Bronchial epithelial cell (primary cell): ENCODE measurements at regions not wholly inside any gene's neighbourhood (a gene's known extent, or its start where the extent isn't known, plus 50 kb on each side); places are given as distances from the start of the nearest gene placed in this dataset.
A peak's percentile ranks its signal among the peaks of the same experiment; 100 is the strongest.

ENCODE experiments used
- DNase-seq: peaks from one replicate; pipeline ENCODE4 v3.0.0-alpha.2; 2010; ENCODE audit warnings: low read depth
- FAIRE-seq: peaks from 2 replicates; lab custom pipeline; 2011; peaks lifted over from hg19 to GRCh38; lab: Jason Lieb, UNC
- H3K27me3 ChIP-seq: 2 replicates; pipeline ENCODE4 v1.5.1; 2011; ENCODE audit warnings: low read length; ENCODE audit not compliant: control insufficient read depth, insufficient read depth
- H3K36me3 ChIP-seq: 2 replicates; pipeline ENCODE4 v1.5.1; 2011; ENCODE audit warnings: low read length; ENCODE audit not compliant: control insufficient read depth, insufficient read depth
- H3K4me3 ChIP-seq: 2 replicates; pipeline ENCODE4 v1.5.1; 2011; ENCODE audit warnings: mild to moderate bottlenecking, low read depth, low read length, control low read depth
- TF ChIP-seq, protein P1 (sequence below): IDR thresholded peaks from 2 replicates; pipeline ENCODE4 v1.5.1; 2011; ENCODE audit warnings: mild to moderate bottlenecking, moderate library complexity, low read length, control low read depth, inconsistent platforms; ENCODE audit not compliant: insufficient read depth, severe bottlenecking

DNA sequence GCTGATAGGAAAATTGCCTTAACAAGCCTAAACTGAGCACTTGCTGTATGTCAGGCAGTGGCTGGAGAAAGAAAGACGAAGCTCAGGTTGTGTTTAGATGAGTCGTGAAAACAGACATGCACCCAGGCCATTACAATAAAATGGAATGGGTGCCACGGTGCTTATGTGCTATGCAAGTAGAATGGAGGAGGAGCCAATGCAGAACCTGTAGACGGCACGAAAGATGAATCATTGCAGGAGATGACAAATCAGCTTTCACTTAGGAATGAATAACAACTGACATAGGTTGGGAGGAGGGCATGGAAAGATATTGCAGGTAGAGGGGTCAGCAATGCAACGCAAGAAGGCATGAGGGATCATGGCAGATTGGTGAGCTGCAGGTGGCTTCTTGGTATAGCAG is 61.2 kb upstream of the ARHGAP21 start:
- Histone ChIP-seq H3K4me3 (no peak overlapping the region), H3K27me3 (no peaks in the 10 kb centered on the region), H3K36me3 (no peaks in the 10 kb centered on the region)
- DNase-seq (peak; percentile 62), FAIRE-seq (no peak)
- TF ChIP-seq, protein P1, sequence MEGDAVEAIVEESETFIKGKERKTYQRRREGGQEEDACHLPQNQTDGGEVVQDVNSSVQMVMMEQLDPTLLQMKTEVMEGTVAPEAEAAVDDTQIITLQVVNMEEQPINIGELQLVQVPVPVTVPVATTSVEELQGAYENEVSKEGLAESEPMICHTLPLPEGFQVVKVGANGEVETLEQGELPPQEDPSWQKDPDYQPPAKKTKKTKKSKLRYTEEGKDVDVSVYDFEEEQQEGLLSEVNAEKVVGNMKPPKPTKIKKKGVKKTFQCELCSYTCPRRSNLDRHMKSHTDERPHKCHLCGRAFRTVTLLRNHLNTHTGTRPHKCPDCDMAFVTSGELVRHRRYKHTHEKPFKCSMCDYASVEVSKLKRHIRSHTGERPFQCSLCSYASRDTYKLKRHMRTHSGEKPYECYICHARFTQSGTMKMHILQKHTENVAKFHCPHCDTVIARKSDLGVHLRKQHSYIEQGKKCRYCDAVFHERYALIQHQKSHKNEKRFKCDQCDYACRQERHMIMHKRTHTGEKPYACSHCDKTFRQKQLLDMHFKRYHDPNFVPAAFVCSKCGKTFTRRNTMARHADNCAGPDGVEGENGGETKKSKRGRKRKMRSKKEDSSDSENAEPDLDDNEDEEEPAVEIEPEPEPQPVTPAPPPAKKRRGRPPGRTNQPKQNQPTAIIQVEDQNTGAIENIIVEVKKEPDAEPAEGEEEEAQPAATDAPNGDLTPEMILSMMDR = no peak

DNA sequence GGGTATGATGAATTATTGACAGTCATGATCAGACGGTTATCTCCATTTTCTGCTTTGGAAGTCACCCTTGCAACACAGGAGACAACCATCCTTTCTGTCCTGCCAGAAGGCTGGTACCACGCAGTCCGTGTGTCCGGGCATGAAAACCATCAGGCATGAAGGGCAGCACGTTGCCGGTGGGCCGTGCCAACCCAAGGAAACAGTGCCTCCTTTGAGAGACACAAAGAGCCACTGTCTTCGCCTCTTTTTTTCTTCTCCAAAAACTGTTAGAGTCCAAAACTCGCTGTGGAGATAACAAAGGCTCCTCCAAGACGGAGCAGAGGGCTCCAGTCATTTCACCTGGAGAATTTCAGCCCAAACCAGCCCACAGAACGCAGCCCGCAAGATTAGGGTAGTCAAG is 60.4 kb upstream of the ARHGAP21 start:
- no peaks in the 10 kb centered on the region for H3K36me3 ChIP-seq
- TF ChIP-seq, protein P1 = no peak
- FAIRE-seq (no peak), DNase-seq (no peak)
- H3K4me3 ChIP-seq = no peak overlapping the region
- no peaks in the 10 kb centered on the region for H3K27me3 ChIP-seq

DNA sequence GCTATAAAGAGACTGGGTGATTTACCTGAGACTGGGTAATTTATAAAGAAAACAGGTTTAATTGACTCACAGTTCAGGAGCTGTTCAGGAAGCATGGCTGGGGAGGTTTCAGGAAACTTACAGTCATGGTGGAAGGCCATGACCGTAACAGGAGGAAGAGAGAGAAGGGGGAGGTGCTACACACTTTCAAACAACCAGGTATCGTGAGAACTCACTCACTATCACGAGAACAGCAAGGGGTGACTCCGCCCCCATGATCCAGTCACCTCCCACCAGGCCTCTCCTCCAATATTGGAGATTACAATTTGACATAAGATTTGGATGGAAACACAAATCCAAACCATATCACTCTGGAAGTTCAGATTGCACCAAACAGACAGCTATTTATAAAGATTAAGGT is 59.8 kb upstream of the ARHGAP21 start:
- TF ChIP-seq, protein P1 = no peak
- no peak for FAIRE-seq

DNA sequence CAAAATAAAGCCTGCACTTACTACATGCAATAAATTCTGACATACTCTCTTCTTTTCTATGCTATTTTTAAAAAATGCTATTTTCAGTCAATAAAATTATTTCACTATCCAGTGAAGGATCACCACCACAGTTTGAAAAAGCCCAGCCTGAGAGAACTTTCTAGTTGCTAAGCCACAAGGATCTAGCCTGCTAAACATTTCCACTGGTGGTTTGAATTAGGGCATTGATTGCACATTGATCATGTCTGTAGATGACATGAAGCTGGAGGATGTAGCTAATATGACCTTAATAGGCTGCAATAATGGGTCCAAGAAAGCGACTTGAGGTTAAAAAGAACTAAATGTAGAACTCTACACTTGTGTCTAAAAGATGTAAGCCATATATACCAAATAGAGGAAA is 56.0 kb upstream of the ARHGAP21 start:
- no peaks in the 10 kb centered on the region for H3K27me3 ChIP-seq
- FAIRE-seq = no peak
- no peak overlapping the region for H3K4me3 ChIP-seq
- DNase-seq = no peak
- TF ChIP-seq, protein P1 = no peak
- H3K36me3 ChIP-seq = no peaks in the 10 kb centered on the region

More for the DNA sequence above, 59.8 kb upstream of the ARHGAP21 start:
- DNase-seq = no peak
- no peaks in the 10 kb centered on the region for H3K36me3 ChIP-seq
- no peaks in the 10 kb centered on the region for H3K27me3 ChIP-seq
- no peak overlapping the region for H3K4me3 ChIP-seq

DNA sequence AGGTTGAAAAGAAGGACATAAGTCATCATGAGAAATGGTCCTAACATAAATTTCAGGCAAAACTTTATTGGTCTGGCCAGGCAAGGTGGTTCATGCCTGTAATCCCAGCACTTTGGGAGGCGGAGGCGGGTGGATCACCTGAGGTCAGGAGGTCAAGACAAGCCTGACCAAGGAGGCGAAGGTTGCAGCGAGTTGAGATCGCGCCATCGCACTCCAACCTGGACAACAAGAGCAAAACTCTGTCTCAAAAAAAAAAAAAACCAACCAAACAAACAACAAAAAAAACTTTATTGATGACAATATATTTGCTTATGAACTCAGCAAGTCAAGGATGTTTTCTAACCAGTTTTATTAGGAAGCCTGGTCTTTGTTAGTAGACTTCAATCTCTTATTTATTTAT is 54.6 kb upstream of the ARHGAP21 start:
- TF ChIP-seq, protein P1 = no peak

DNA sequence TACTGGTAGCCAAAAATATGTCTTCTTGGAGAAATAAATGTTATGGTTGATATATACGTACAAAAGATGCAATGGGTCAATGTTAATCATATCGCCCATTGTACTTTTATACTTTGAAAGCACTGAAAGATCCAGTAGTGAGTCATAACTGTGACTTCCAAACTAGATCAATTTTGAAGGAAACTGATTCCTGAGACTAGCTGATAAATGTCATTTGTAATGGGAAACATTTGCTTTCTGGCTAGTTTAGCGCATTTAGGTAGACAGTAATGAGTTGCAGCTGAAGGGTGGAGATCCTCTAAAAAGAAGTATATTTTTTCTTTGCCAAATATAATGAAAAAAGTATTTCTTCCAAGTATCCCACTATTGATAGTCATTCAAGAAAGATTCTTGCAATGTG is 53.5 kb upstream of the ARHGAP21 start:
- TF ChIP-seq, protein P1 = no peak
- FAIRE-seq = no peak
- no peak for DNase-seq
- H3K36me3 ChIP-seq = no peaks in the 10 kb centered on the region
- no peaks in the 10 kb centered on the region for H3K27me3 ChIP-seq
- no peak overlapping the region for H3K4me3 ChIP-seq

More for the DNA sequence above, 54.6 kb upstream of the ARHGAP21 start:
- no peak overlapping the region for H3K4me3 ChIP-seq
- FAIRE-seq (no peak), DNase-seq (no peak)
- no peaks in the 10 kb centered on the region for H3K36me3 ChIP-seq
- no peaks in the 10 kb centered on the region for H3K27me3 ChIP-seq
